GM18519 (cell line): ENCODE measurements at regions not wholly inside any gene's neighbourhood (a gene's known extent, or its start where the extent isn't known, plus 50 kb on each side); places are given as distances from the start of the nearest gene placed in this dataset.
"Not testable (repeated sequence)": the region's sequence is repeated elsewhere in the genome, so short reads cannot be mapped to it uniquely, and the experiment has no call there.

ENCODE experiments used
- ATAC-seq: cut with Tn5 transposase; IDR thresholded peaks from one replicate; pipeline ENCODE4 v1.9.1; 2021; ENCODE audit warnings: mild to moderate bottlenecking, moderate library complexity; ENCODE audit not compliant: unreplicated experiment, low FRiP score

DNA sequence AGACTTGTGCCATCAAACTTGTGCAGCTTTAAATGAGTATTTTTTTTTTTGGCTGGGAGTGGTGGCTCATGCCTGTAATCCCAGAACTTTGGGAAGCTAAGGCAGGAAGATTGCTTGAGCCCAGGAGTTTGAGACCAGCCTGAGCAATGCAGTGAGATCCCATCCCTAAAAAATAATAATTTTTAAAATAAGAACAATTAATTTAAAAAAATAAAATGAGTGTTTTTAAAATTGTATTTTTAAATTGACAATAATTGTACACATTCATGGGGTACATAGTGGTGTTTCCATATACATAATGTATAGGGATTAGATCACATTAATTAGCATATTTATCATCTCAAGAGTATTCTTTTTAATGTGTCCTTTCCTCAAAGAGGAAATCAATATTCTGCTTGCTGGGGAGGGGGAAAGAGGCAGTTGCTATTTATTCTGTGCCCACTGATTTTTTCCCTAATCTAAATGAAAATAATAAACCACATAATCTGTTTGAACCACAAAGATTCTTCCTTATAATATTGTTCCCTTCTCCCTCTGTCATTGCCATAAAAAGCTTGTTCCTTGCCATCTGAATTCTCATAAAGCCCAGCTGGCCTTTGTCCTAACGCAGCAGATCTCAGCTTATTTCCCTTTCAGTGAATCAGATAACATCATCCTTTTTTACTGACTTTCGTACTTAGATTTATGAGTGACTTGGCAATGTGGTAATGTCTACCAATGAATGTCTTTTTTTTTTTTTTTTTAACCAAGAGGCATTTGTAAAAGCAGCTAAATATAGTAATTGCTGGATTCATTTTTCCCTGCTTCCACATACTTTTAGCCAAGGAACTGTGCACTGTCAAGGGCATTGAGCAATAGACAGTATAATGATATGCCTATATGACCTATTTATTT, 81.8 kb upstream of the RUBCNL start:
- no peak for ATAC-seq

DNA sequence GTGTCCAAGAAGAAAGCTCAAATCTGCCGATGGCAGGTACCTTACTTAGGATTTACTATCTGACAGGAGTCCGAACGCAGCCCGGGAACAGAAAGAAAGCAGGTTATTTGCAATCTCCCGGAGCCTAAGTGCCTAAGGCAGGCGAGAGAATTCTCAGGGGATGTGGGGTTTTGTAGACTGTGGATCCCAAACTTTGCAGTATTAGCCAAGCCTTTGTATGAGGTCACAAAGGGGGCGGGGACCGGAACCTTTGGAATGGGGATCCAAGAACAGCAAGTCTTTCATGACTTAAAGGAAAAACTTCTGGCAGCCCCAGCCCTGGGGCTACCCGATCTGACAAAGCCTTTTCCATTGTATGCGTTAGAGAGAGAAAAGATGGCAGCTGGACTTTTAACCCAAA, 80.6 kb upstream of the RUBCNL start:
- not testable (repeated sequence) for ATAC-seq

DNA sequence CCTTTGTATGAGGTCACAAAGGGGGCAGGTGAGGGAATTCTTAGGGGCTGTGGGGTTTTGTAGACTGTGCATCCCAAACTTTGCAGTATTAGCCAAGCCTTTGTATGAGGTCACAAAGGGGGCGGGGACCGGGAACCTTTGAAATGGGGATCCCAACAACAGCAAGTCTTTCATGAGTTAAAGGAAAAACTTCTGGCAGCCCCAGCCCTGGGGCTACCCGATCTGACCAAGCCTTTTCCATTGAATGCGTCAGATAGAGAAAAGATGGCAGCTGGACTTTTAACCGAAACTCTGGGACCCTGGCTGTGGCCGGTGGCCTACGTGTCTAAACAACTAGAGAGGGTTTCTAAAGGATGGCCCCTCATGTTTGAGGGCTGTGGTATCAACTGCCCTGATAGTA, 79.0 kb upstream of the RUBCNL start:
- ATAC-seq: not testable (repeated sequence)

DNA sequence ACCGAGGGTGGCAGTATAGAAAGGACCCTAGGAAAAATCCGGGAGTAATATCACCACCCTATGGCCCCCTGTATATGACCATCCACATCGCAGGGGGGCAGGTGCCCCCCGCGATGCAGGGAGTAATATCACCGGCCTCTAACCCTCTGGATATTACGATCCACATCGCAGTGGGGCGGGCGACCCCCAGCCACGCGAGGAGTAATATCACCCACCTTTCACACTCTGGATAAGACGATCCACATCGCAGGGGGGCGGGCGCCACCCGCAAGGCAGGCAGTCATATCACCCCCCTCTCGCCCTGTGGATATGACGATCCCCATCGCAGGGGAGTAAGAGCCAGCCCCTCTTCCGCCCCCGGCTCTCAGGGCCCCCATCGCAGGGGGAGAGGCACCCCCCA, 76.7 kb upstream of the RUBCNL start:
- no peak for ATAC-seq

DNA sequence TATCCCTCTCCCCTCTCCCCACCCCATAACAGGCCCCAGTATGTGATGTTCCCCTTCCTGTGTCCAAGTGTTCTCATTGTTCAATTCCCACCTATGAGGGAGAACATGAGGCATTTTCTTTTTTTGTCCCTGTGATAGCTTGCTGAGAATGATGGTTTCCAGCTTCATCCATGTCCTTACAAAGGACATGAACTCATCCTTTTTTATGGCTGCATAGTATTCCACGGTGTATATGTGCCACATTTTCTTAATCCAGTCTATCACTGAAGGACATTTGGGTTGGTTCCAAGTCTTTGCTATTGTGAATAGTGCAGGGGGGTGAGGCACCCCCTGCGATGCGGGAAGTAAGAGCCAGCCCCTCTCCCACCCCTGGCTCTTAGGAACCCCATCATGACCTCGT, 73.2 kb upstream of the RUBCNL start:
- not testable (repeated sequence) for ATAC-seq

DNA sequence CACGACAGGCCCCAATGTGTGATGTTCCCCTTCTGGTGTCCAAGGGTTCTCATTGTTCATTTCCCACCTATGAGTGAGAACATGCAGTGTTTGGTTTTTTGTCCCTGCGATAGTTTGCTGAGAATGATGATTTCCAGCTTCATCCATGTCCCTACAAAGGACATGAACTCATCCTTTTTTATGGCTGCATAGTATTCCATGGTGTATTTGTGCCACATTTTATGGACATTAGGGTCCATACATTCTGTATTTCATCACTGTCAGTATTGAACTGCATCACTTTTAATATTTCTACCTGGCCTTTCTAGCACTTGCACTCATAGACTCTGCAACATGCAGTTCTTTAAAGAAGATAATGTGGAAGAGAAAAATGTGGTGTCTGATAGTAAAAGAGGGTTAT, 70.2 kb upstream of the RUBCNL start:
- ATAC-seq: not testable (repeated sequence)

DNA sequence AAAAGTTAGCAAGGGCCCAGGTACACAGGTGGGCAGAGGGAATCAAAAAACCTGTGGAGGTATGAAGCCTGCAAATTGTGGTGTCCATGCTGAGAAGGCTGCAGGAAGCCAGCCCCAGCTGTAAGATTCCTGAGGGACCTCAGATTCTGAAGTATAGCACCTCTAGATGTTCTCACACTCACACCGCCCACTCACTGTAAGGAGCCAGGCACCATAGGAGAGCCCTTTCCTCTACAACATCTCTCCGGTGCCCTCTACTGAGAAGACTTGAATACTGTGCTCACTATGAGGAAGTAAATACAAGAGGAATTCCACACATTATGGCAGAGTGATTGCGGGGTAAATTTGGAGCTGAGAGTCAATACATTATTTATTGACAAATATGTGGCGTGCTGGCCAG, 68.9 kb upstream of the RUBCNL start:
- peak; percentile 82 for ATAC-seq

DNA sequence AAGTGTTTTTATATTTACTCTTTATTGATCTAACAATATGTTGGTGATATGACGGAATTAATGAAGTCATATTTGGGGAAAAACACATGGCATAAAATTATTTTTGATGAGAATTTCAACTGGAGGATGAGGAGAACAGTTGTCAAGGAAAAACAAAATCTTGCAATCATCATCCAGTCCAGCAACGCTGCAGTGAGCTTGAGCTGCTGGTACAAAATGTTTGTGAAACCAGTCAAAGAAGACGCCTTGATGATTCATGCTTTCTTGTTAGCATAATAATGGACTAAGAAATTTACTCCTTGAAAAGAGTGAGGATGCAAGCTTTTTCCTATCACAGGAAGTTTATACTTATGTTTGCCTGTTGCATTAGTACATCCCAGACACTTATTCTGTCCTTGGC, 64.1 kb upstream of the RUBCNL start:
- ATAC-seq: not testable (repeated sequence)

DNA sequence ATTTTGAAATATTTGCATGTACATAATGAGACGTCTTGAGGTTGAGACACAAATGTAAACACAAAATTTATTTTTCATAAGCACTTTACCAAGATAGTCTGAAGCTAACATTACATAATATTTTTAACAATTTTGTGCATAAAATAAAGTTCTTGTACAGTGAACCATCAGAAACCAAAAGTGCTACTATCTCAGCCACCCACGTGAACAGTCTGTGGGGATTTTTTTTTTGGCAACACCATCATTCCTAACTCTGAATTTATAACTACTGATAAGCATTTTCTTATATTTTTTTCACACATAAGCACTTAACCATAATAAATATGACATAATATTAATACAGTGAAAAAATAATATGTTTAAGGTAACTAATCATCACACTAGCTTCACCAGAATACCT, 62.9 kb upstream of the RUBCNL start:
- ATAC-seq: not testable (repeated sequence)

DNA sequence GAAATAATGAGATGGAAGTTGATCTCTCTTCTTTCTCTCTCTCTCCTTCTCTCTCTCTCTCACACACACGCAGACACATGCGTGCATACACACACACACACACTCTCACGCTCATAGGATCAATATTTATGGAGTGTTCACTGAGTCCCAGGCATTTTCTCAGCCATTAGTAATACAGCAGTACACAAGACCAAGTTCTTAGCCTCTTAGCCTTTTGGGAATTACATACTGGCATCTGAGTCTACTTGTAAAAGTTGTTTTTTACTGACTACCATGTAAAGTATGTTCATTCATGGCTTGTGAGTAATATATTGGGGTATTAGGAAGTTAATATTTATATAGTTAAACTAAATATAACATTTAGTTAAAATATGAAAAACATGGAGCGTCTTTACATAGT, 61.1 kb upstream of the RUBCNL start:
- ATAC-seq: not testable (repeated sequence)

DNA sequence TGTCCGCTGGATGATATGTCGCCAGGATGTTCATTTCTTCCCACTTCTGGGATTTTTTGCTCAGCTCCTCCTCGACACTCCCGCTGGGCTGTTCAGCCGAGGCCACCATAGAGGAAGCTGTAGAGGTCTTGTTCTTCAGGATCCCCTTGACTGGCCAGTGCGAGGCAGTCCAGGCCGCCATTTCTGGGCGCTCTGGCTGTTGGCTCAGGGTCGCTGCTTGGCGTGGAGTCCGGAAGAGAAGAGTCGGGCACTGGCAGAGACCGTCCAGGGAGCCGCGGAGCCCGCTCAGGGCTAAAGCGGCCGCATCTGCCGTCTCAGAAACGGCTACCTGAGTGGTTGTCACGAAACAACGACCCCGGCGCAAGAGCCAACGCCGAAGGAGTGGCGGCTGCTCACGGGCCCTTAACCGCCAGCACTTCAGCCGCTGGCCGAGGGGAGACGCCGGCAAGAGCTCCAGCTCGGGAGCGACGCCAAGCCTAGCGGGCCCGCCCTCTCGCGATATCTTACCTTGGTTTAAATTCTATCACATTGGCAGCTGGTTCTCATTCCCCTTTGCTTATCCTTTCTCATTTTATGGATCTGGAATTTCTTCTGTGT, 50.9 kb upstream of the RUBCNL start:
- not testable (repeated sequence) for ATAC-seq
